ENCODE measurements at regions not wholly inside any gene's neighbourhood (a gene's known extent, or its start where the extent isn't known, plus 50 kb on each side); places are given as distances from the start of the nearest gene placed in this dataset.
"Not testable (repeated sequence)": the region's sequence is repeated elsewhere in the genome, so short reads cannot be mapped to it uniquely, and the experiment has no call there.

DNA sequence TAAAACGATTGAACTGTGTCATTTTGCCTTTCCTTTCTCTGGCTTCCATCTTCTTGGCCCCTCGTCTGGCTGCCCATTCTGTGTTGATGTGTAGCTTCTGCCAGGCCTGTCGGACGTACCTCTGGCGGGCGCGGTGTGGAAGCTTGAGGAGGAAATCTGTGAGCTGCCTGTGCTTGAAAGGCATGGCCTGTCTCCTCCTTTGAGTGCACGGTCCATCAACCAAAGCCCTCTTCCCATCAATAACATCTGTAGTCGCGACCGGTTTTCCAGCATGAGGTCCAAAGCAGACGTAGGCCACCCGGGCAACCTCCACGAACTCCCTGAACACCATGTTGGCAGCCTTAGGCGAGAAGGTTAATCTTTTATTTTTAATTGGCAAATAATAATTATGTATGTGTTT, 202.7 kb downstream of the CRLF2 start:
- no peak for DNase-seq

DNA sequence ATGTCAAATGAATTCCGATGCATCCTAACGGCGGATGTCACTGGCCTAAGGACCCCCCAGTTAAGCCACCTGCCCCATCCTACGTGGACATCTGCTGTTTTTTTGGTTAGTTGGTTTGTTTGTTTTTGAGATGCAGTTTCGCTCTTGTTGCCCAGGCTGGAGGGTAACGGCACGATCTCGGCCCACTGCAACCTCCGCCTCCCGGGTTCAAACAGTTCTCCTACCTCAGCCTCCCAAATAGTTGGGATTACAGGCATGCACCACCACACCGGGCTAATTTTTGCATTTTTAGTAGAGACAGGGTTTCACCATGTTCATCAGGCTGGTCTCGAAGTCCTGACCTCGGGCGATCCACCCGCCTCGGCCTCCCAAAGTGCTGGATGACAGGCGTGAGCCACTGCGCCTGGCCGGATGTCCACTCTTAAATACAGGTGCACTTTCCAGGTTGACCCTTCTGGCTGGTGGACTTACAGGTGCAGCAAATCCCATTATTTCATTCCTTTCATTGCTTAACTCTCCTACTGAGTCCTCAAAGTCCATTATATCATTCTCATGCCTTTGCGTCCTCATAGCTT, 206.2 kb downstream of the CRLF2 start:
- DNase-seq, result no peak

GRCh38 chrX:1002611-1003010, 209.8 kb downstream of the CRLF2 start:
- DNase-seq, result no peak

DNA sequence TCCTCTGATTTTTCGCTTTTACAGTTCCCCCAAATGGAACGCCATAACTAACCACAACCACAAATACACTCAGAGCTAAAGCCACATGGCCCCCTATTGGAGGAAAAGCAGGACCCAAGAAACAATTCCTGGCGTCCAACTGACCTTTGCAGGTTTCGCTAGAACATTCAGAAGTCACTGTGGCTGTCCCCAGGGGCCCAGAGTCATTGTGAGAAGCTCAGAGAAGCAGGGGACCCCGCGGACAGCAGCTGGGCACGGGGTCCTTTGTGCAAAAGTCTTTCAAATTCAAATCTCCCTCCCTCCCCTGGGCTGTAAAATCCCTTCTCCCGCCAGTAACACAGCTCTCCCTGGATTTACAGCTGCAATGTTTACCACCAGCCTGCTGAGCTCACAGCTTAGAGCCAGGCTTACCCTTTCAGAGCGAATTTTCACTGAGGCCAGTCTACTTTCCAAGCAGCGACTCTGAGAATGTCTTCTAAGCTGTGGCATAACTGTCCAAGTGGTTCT, 214.8 kb downstream of the CRLF2 start:
- DNase-seq, result no peak

DNA sequence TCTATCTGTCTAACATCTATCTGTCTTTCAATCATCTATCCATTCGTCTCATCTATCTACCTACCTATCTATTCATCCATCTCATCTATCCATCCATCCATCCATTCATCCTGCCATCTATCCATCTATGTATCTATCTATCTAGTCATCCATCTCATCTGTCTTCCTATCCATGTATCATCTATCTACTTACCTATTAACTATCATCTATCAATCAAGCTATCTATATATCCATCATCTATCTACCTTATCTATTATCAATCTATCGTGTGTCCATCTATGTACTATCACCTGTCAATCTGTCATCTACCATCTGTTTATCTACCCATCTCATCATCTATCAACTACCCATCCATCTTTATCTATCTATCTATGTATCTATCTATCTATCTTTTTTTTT, 217.7 kb downstream of the CRLF2 start:
- DNase-seq, result no peak

DNA sequence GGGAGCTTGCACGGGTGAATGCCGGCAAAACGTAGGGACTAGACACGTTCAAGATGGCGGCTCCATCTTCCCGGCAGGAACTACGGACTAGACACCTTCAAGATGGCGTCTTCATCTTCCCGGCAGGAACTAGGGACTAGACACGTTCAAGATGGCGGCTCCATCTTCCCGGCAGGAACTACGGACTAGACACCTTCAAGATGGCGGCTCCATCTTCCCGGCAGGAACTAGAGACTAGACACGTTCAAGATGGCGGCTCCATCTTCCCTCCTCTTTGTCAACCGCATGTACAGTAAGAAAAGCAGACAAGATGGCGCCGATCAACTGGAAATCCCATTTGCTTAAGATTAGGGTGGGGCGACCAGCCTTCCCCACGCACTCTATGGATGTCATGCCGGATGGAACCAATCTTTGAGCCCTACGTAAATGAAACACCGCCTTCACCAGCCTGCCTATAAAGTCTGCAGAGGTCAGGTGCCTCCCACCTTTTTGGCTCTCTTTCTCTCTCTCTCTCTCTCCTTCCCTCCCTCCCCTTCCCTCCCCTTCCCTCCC, 222.4 kb downstream of the CRLF2 start:
- DNase-seq, result peak; percentile 82

DNA sequence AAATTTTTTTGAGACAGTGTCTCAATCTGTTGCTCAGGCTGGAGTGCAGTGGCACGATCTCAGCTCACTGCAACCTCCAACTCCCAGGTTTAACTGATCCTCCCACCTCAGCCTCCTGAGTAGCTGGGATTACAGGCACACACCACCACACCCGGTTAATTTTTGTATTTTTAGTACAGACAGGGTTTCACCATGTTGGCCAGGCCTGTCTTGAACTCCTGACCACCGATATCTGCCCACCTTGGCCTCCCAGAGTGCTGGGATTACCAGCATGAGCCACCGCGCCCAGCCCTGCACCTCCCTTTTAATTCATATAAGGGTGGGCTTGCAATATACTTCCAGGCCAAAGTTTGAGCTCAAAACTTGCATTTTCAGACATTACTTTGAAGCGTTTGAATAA, 223.9 kb downstream of the CRLF2 start:
- not testable (repeated sequence) for DNase-seq

- DNase-seq, result no peak
These were observed 230.4 kb downstream of the CRLF2 start for GRCh38 chrX:981791-982626.

DNA sequence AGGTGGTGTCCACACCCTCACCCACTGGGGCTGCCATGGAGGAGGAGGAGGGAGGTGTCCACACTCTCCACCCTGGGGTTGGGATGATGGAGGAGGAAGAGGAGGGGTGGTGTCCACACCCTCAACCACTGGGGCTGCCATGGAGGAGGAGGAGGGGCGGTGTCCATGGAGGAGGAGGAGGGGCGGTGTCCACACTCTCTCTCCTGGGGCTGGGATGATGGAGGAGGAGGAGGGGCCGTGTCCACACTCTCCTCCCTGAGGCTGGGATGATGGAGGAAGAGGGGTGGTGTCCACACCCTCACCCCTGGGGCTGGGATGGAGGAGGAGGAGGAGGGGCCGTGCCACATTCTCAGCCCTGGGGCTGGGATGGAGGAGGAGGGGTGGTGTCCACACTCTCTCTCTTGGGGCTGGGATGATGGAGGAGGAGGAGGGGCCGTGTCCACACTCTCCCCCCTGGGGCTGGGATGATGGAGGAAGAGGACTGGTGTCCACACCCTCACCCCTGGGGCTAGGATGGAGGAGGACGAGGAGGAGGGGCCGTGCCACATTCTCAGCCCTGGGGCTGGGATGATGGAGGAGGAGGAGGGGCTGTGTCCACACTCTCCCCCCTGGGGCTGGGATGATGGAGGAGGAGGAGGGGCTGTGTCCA, 231.7 kb downstream of the CRLF2 start:
- no peak for DNase-seq

- DNase-seq, result not testable (repeated sequence)
These were observed 233.3 kb downstream of the CRLF2 start for GRCh38 chrX:979127-979526.

GRCh38 chrX:973010-973632, 239.3 kb downstream of the CRLF2 start:
- DNase-seq, result no peak

DNA sequence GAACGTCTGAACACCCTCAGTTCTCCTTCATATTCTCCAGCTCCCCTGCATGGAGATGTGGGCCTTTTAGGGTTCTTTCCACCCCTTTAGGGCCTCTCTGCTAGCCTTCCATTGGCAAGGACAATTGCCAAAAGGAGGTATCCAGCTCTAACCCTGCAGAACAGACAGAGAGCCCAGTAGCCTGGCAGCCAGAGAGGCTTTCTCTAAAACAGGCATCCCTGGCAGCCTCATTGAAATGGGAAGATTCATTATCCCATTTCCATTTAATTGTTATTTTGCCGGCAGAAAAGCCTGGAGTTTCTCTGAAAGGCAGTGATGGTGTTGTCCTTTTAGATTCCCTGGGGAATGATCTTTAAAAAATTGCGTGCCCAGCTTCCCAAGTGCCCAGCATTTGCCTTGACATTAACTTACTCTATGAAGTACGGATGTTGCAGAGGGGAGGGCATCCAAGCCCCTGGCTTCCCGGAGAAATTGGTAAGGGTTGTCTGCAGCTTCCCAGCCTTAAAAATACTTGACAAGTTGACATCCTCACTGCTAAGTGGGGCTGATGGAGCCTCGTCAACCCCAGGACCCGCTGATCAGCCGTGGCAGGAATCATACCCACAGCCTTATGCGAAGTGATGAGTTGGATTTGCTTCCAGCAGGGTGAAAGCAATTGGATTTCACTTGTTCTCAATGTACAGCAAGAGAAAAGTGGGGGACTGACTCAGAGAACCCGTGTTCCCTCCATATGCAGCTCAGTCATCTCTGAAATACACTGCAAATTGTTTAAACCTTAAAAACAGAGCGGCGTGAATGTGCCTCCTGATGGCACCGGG, 244.1 kb downstream of the CRLF2 start:
- no peak for DNase-seq

GRCh38 chrX:966396-967070, 245.9 kb downstream of the CRLF2 start:
- no peak for DNase-seq

DNA sequence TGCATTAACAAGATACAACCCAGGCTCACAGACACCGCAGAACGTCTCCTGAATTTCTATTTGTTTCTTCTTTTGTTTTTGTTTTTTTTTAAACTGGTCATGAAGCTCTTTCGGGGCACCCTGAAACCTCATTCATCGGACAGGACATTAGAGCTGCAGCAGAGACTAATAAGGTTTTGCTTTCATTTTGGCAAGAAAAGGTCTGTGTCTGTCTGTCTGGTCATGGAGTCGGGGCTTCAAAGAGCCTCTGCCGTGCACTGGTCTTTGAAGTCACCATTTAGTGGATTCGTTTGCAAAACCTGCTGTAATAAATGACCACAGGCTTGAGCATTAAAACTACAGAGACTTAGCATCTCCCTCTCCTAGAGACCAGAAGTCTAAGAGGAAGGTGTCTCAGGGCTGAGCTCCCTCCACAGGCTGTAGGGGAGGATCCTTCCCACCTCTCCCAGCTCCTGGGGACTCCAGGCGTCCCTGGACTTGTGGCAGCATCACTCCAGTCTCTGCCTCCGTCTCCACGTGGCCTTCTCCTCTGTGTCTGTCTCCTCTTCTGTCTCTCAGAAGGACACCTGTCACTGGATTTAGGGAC, 247.5 kb downstream of the CRLF2 start:
- DNase-seq, result no peak

DNA sequence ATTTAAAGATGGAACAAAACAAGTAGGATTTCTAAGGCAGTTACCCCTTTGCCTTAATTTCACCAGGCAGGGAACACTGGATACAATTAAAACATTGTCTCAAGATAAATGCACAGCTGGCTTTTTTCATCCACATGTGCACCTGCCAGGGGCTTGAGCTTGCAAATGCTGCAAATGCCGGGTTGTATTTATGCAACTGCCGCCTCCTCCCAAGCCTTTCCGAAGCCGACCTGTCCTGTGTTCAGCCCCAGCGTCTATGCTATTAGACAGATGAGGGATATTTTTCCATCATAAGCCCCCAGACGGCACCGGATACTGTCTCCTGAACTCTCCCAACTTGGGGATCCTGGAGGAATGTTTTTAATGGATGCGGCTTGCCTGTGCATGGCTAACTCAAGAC, 251.6 kb downstream of the CRLF2 start:
- no peak for DNase-seq

DNA sequence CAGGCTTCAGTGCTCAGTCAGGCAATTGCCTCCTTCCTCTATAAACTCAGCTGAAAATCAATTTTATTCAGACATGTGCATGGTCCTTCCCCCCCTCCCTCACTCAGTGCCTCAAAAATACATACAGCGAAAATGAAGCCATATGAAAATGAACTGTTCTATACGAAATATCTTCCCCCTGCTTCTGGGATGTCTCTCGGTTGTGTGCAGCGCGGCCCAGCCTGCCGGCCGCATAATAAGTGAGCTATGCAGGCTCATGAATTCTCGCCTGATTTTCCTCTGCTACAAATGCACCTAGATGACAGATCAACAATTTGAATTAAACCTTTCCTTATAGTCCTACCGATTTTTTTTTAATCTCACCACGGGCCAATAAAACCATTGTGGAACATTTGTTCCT, 252.9 kb downstream of the CRLF2 start:
- DNase-seq, result no peak

GRCh38 chrX:955168-955781, 257.2 kb downstream of the CRLF2 start:
- DNase-seq, result not testable (repeated sequence)

DNA sequence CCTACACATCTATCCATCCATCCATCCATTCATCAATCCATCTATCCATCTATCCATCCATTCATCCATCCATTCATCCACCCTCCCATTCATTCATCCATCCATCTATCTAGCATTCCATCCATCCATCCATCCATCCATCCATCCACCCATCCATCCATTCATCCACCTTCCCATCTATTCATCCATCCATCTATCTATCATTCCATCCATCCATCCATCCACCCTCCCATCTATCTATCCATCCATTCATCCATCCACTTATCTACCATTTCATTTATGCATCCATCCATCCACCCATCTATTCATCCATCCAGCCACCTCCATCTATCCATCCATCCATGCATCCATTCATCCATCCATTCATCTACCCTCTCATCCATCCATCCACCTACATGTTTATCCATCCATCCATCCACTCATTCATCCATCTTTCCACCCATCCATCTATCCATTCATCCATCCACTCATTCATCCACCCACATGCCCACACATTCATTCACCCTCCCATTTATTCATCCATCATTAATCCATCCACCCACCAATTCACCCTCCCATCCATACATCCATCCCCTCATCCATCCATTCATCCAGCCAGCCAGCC, 258.5 kb downstream of the CRLF2 start:
- no peak for DNase-seq

GRCh38 chrX:952816-953215, 259.6 kb downstream of the CRLF2 start:
- no peak for DNase-seq

- not testable (repeated sequence) for DNase-seq
These were observed 265.2 kb downstream of the CRLF2 start for GRCh38 chrX:947262-947661.
